GM12872 (cell line): ENCODE measurements at regions not wholly inside any gene's neighbourhood (a gene's known extent, or its start where the extent isn't known, plus 50 kb on each side); places are given as distances from the start of the nearest gene placed in this dataset.

Experiments used
- CTCF ChIP-seq: IDR thresholded peaks from 3 replicates; pipeline ENCODE4 v1.5.1; 2011; ENCODE audit warnings: low read depth, mild to moderate bottlenecking, low read length, moderate library complexity; ENCODE audit not compliant: insufficient read depth

GRCh38 chr18:56326336-56327072 is 311.9 kb downstream of the TXNL1 start:
- TF ChIP-seq CTCF: no peak

GRCh38 chr18:56323673-56324072 is 314.7 kb downstream of the TXNL1 start:
- TF ChIP-seq CTCF: no peak

- TF ChIP-seq CTCF: no peak
Measured at GRCh38 chr18:56322406-56322805, 316.0 kb downstream of the TXNL1 start.

GRCh38 chr18:56321470-56321869 is 316.9 kb downstream of the TXNL1 start:
- no peak for TF ChIP-seq CTCF

GRCh38 chr18:56319953-56320352 is 318.4 kb downstream of the TXNL1 start:
- no peak for TF ChIP-seq CTCF

GRCh38 chr18:56316727-56317126 is 321.7 kb downstream of the TXNL1 start:
- TF ChIP-seq CTCF: no peak

- TF ChIP-seq CTCF: no peak
Measured at GRCh38 chr18:56315363-56315762, 323.0 kb downstream of the TXNL1 start.

- TF ChIP-seq CTCF: 0 out of 3 replicates have a peak, but pooled peaks have one; percentile 6
Measured at GRCh38 chr18:56314396-56314795, 324.0 kb downstream of the TXNL1 start.
